Mesodermal cell (in vitro differentiated cells): ENCODE measurements at regions not wholly inside any gene's neighbourhood (a gene's known extent, or its start where the extent isn't known, plus 50 kb on each side); places are given as distances from the start of the nearest gene placed in this dataset.

ENCODE experiments used
- H3K27ac ChIP-seq: 2 replicates; pipeline ENCODE4 v1.7.0; 2013; ENCODE audit warnings: mild to moderate bottlenecking, low read depth, low read length, moderate library complexity; ENCODE audit not compliant: severe bottlenecking
- H3K36me3 ChIP-seq: 2 replicates; pipeline ENCODE4 v1.7.1; 2013; ENCODE audit warnings: mild to moderate bottlenecking, low read length, moderate library complexity; ENCODE audit not compliant: control insufficient read depth, insufficient read depth
- H3K4me1 ChIP-seq: one replicate; pipeline ENCODE4 v1.7.1; 2013; ENCODE audit warnings: mild to moderate bottlenecking, low read length; ENCODE audit not compliant: insufficient read depth, control insufficient read depth, poor library complexity, severe bottlenecking
- H3K4me3 ChIP-seq: 2 replicates; pipeline ENCODE4 v1.7.0; 2013; ENCODE audit warnings: low read length, control low read depth, mild to moderate bottlenecking; ENCODE audit not compliant: insufficient read depth, poor library complexity, severe bottlenecking; ENCODE audit errors: extremely low read depth
- H3K9me3 ChIP-seq: 2 replicates; pipeline ENCODE4 v1.7.1; 2013; ENCODE audit warnings: mild to moderate bottlenecking, low read length, moderate library complexity; ENCODE audit not compliant: control insufficient read depth
- WGBS, 2 experiments: methylation state at CpG; one replicate each; pipeline ENCODE4 v1.1.5; 2013; ENCODE audit warnings: missing lambda C conversion rate in 2 of 2; ENCODE audit not compliant: insufficient coverage in 2 of 2; 5-methylcytosine and 5-hydroxymethylcytosine counted together

- Histone ChIP-seq H3K36me3 (no peaks in the 10 kb centered on the region), H3K4me3 (no peak overlapping the region), H3K27ac (no peak overlapping the region), H3K4me1 (peaks cover 6% of the 10 kb centered on the region), H3K9me3 (no peaks in the 10 kb centered on the region)
- WGBS, 2 experiments = 86% methylated on average over 1 of the region's 4 CpGs; no CpG with 5 or more reads in 1 of the 2 experiments
These were observed 652.5 kb upstream of the KIRREL3 start for GRCh38 chr11:127653076-127653475.

GRCh38 chr11:127651888-127652221, 651.3 kb upstream of the KIRREL3 start:
- Histone ChIP-seq H3K27ac (no peak overlapping the region), H3K36me3 (no peaks in the 10 kb centered on the region), H3K4me1 (peaks cover 6% of the 10 kb centered on the region), H3K9me3 (no peaks in the 10 kb centered on the region), H3K4me3 (no peak overlapping the region)
- WGBS, 2 experiments = 88 to 100% methylated on average over 1 of the region's 1 CpG

GRCh38 chr11:127651175-127651887, 650.8 kb upstream of the KIRREL3 start:
- Histone ChIP-seq H3K4me3 (no peak overlapping the region), H3K27ac (no peak overlapping the region), H3K9me3 (no peaks in the 10 kb centered on the region), H3K36me3 (no peaks in the 10 kb centered on the region), H3K4me1 (peaks cover 6% of the 10 kb centered on the region)
- WGBS, 2 experiments = 80 to 88% methylated on average over 4 of the region's 5 CpGs

DNA sequence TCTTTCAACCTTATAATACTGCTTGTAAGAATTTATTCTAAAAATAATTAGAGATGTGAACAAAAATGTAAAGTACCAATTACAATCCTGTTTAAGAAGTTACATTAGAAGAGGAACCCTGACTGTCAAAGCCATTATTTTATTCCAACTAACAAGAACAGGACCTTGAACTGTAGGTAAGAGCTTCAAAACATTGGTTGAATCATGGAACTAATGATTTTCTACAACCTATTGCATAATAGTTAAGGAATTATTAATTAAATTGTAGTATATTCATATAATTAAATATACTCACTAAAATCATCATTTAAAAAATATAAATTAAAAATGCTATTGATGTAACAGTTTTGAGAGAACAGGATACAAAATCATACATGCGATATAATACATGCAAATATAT, 649.4 kb upstream of the KIRREL3 start:
- H3K36me3 ChIP-seq = no peaks in the 10 kb centered on the region
- no CpG with 5 or more reads among the region's 1 CpG for WGBS, 2 experiments
- no peaks in the 10 kb centered on the region for H3K9me3 ChIP-seq
- no peak overlapping the region for H3K27ac ChIP-seq
- H3K4me3 ChIP-seq = no peak overlapping the region
- peaks cover 6% of the 10 kb centered on the region for H3K4me1 ChIP-seq

- Histone ChIP-seq H3K9me3 (no peaks in the 10 kb centered on the region), H3K4me3 (no peak overlapping the region), H3K27ac (no peak overlapping the region), H3K4me1 (peaks cover 6% of the 10 kb centered on the region), H3K36me3 (no peaks in the 10 kb centered on the region)
- WGBS, 2 experiments = no CpG with 5 or more reads among the region's 2 CpGs
These were observed 648.5 kb upstream of the KIRREL3 start for GRCh38 chr11:127649071-127649470.

DNA sequence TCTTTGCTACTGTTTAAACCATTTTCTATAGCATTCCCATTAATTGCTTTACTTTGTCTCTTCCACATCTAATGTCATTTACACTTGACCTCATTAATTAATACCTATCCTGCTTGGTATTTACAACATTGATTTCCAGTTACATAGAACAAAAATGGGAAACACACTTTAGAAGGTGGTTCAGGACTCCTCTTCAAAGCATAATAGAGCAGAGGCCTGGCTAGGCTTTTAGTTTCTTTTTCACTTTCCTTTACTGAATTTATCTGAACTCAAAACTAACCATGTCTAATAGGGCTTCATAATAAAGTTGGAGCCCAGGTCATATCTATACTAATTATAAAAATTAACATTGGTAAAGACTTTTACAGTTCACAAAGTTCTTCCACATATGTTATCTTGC, 648.0 kb upstream of the KIRREL3 start:
- H3K27ac ChIP-seq = no peak overlapping the region
- no peaks in the 10 kb centered on the region for H3K36me3 ChIP-seq
- H3K4me1 ChIP-seq = peaks cover 6% of the 10 kb centered on the region
- no peak overlapping the region for H3K4me3 ChIP-seq
- no peaks in the 10 kb centered on the region for H3K9me3 ChIP-seq

DNA sequence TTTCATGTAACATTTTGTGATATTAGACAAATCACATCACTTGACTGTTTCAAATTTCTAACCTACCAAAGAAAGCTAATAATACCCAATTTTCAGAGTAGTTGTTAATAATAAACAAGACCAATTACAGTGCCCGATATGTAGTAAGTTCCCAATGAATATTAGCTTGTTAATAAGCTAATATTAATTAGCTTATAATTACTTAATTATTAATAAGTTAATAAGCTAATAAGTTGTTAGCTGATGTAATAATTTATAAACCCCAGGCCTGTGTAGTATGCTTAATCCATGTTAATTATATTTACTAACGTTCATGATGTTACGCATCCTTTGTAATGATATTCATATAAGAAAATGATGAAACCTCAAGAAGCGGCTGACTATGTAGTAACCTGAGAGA, 643.8 kb upstream of the KIRREL3 start:
- Histone ChIP-seq H3K27ac (no peak overlapping the region), H3K9me3 (no peaks in the 10 kb centered on the region), H3K4me1 (peaks cover 22% of the 10 kb centered on the region), H3K4me3 (no peak overlapping the region), H3K36me3 (no peaks in the 10 kb centered on the region)
- 100% methylated on average over 1 of the region's 4 CpGs; no CpG with 5 or more reads in 1 of the 2 experiments for WGBS, 2 experiments

DNA sequence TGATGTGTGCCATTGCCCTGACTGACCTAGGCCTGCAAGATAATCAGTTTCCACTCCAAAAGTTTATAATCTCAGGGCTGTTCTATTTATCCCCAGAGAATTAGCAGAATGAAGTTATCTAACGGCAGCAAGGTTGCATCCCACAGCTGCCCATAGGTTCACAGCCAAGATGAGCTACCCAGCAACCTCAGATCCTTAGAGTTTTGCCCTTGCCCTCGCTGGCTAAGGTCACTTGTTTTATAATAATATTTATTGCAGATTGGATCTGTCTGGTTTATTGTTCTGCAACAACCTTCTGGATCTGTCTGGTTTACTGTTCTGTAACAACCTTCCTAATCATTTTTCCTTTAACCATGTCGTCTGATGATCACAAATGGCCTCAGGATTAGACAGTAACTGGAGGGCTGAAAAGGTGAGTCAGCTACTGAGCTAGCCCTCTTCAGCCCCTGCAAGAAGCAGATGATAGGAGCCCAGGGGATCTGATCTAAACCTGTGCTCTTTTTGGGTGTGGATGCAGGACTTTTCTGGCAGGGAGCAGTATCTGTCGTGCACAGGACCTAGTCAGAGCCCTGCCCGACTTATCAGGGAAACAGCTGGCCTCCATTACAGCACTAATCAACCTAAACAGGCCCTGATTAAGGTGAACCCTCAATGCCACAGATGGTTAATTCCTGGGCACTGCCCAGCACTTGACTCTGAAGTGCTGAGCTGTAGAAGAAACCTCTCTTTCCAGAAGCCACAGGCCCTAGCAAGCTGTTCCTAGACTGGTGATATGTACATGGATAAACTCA, 642.9 kb upstream of the KIRREL3 start:
- Histone ChIP-seq H3K36me3 (no peaks in the 10 kb centered on the region), H3K4me3 (no peak overlapping the region), H3K27ac (no peak overlapping the region), H3K9me3 (no peaks in the 10 kb centered on the region), H3K4me1 (peaks cover 22% of the 10 kb centered on the region)
- WGBS, 2 experiments = 88 to 94% methylated on average over 2 to 3 of the region's 5 CpGs

GRCh38 chr11:127640561-127641451, 640.2 kb upstream of the KIRREL3 start:
- Histone ChIP-seq H3K27ac (peak overlapping the region; percentile 57), H3K4me1 (peaks cover 22% of the 10 kb centered on the region), H3K4me3 (no peak overlapping the region), H3K9me3 (no peaks in the 10 kb centered on the region), H3K36me3 (no peaks in the 10 kb centered on the region)
- WGBS, 2 experiments = no CpG with 5 or more reads among the region's 1 CpG

DNA sequence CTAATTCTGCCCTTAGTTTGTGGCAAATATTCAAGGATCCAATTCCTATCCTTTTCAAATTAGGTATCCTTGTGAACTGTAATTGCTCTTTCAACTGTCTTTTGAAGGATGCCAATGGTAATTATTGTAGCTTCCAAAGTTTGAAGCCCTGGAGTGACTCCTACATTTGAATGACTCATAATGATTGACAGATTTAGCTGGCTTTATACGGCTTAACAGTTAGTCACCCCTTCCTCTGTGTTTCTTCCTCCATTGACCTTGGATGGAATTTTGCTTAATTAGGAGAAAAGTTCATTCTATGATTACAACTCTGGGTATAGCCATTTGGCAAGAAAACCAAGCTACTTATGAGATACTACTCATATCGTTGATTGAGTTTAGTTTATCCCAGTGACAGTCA, 639.3 kb upstream of the KIRREL3 start:
- no peaks in the 10 kb centered on the region for H3K9me3 ChIP-seq
- H3K36me3 ChIP-seq = no peaks in the 10 kb centered on the region
- peaks cover 22% of the 10 kb centered on the region for H3K4me1 ChIP-seq
- 57% methylated on average over 1 of the region's 2 CpGs; no CpG with 5 or more reads in 1 of the 2 experiments for WGBS, 2 experiments
- H3K27ac ChIP-seq = peak overlapping the region; percentile 18
- H3K4me3 ChIP-seq = no peak overlapping the region
